ENCODE measurements at regions not wholly inside any gene's neighbourhood (a gene's known extent, or its start where the extent isn't known, plus 50 kb on each side); places are given as distances from the start of the nearest gene placed in this dataset.
"Not testable (repeated sequence)": the region's sequence is repeated elsewhere in the genome, so short reads cannot be mapped to it uniquely, and the experiment has no call there.

GRCh38 chr5:34555699-34556508 lies 100.2 kb upstream of the RAI14 start:
- DNase-seq (ENCODE audit: low read depth): no peak

GRCh38 chr5:34556509-34556782 lies 99.7 kb upstream of the RAI14 start:
- DNase-seq (ENCODE audit: low read depth): no peak

- not testable (repeated sequence) for DNase-seq (ENCODE audit: low read depth)
These were observed 94.5 kb upstream of the RAI14 start for GRCh38 chr5:34561581-34561980.

- DNase-seq (ENCODE audit: low read depth): no peak
These were observed 93.3 kb upstream of the RAI14 start for GRCh38 chr5:34562791-34563190.

GRCh38 chr5:34563269-34563668 lies 92.9 kb upstream of the RAI14 start:
- no peak for DNase-seq (ENCODE audit: low read depth)

GRCh38 chr5:34563931-34564709 lies 92.0 kb upstream of the RAI14 start:
- DNase-seq (ENCODE audit: low read depth): no peak

GRCh38 chr5:34564710-34565235 lies 91.4 kb upstream of the RAI14 start:
- no peak for DNase-seq (ENCODE audit: low read depth)

GRCh38 chr5:34570143-34570542 lies 86.0 kb upstream of the RAI14 start:
- DNase-seq (ENCODE audit: low read depth): no peak

- DNase-seq (ENCODE audit: low read depth): no peak
These were observed 85.1 kb upstream of the RAI14 start for GRCh38 chr5:34570721-34571676.

- no peak for DNase-seq (ENCODE audit: low read depth)
These were observed 84.5 kb upstream of the RAI14 start for GRCh38 chr5:34571677-34572041.

- no peak for DNase-seq (ENCODE audit: low read depth)
These were observed 81.1 kb upstream of the RAI14 start for GRCh38 chr5:34574936-34575467.

- no peak for DNase-seq (ENCODE audit: low read depth)
These were observed 79.0 kb upstream of the RAI14 start for GRCh38 chr5:34576891-34577666.

GRCh38 chr5:34578962-34579361 lies 77.2 kb upstream of the RAI14 start:
- no peak for DNase-seq (ENCODE audit: low read depth)

- DNase-seq (ENCODE audit: low read depth): no peak
These were observed 75.1 kb upstream of the RAI14 start for GRCh38 chr5:34580983-34581382.

GRCh38 chr5:34582371-34582770 lies 73.8 kb upstream of the RAI14 start:
- DNase-seq (ENCODE audit: low read depth): no peak

GRCh38 chr5:34583167-34583566 lies 73.0 kb upstream of the RAI14 start:
- no peak for DNase-seq (ENCODE audit: low read depth)

GRCh38 chr5:34584165-34584564 lies 72.0 kb upstream of the RAI14 start:
- DNase-seq (ENCODE audit: low read depth): no peak

- no peak for DNase-seq (ENCODE audit: low read depth)
These were observed 70.5 kb upstream of the RAI14 start for GRCh38 chr5:34585601-34586104.

- no peak for DNase-seq (ENCODE audit: low read depth)
These were observed 69.8 kb upstream of the RAI14 start for GRCh38 chr5:34586117-34586885.

Measured in T follicular helper cell (primary cell).